BJ (cell line): ENCODE measurements at regions not wholly inside any gene's neighbourhood (a gene's known extent, or its start where the extent isn't known, plus 50 kb on each side); places are given as distances from the start of the nearest gene placed in this dataset.

Source experiments
- CTCF ChIA-PET: fragments of 350-600 bp; formaldehyde crosslinking; extraction: SDS; loops from one replicate; lab custom pipeline; 2021; ENCODE audit warnings: antibody characterized with exemption, inconsistent platforms; lab: Yijun Ruan, JAX
- POLR2A ChIA-PET: fragments of 300-600 bp; sonication (Branson Sonifier 250); formaldehyde crosslinking; extraction: SDS; loops from one replicate; lab custom pipeline; 2021; ENCODE audit warnings: antibody characterized with exemption; lab: Charles Lee
- DNase-seq: peaks from one replicate; pipeline ENCODE4 v3.0.0-alpha.2; 2011; ENCODE audit warnings: low read depth
- H3K27me3 ChIP-seq: 2 replicates; pipeline ENCODE4 v1.6.0; 2011; ENCODE audit warnings: low read length; ENCODE audit not compliant: control insufficient read depth, insufficient read depth
- H3K36me3 ChIP-seq: 2 replicates; pipeline ENCODE4 v1.5.1; 2011; ENCODE audit warnings: low read length; ENCODE audit not compliant: control insufficient read depth, insufficient read depth
- H3K4me3 ChIP-seq: 2 replicates; pipeline ENCODE4 v1.5.1; 2011; ENCODE audit warnings: low read depth, mild to moderate bottlenecking, control low read depth, low read length
- CTCF ChIP-seq: IDR thresholded peaks from 2 replicates; pipeline ENCODE4 v1.5.1; 2011; ENCODE audit warnings: low read depth, mild to moderate bottlenecking, control low read depth, inconsistent platforms, low read length, moderate library complexity; ENCODE audit not compliant: insufficient read depth

- ChIA-PET POLR2A (no interaction called here), CTCF (no interaction called here)
- DNase-seq: no peak
- no peak for TF ChIP-seq CTCF
- Histone ChIP-seq H3K27me3 (no peaks in the 10 kb centered on the region), H3K36me3 (no peaks in the 10 kb centered on the region), H3K4me3 (no peak overlapping the region)
Observed at GRCh38 chrX:25648790-25649189, 489.4 kb upstream of the MAGEB18 start.

DNA sequence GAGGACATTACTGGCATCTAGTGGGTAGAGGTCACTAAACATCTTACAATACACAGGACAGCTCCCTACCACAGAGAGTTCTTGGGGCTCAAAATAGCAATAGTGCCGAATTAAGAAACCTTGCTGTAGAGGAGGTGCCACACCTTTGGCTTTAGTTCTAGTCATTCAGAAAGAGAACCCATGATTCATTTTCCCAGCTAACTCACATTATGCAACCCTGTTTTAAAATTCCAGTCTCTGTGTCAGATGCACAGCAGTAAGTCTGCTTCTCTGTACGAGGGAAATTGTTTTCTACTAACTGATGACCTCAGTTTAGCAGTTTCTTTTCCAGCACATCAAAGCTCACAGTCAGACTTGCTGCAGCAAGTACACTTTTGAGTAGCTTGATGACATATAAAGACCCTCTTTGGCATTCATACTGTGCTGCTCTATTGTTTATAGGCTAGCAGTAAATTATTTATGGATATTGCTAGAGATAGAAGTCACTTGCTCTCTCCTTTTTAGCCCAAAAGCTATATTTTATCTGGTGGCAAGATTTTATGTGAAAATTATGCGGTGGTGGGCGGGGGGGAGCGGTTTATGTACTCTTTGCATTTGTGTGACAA, 487.8 kb upstream of the MAGEB18 start:
- no peak for DNase-seq
- no peaks in the 10 kb centered on the region for H3K27me3 ChIP-seq
- no peak overlapping the region for H3K4me3 ChIP-seq
- TF ChIP-seq CTCF: no peak
- POLR2A ChIA-PET: no interaction called here
- CTCF ChIA-PET: no interaction called here
- H3K36me3 ChIP-seq: no peaks in the 10 kb centered on the region

DNA sequence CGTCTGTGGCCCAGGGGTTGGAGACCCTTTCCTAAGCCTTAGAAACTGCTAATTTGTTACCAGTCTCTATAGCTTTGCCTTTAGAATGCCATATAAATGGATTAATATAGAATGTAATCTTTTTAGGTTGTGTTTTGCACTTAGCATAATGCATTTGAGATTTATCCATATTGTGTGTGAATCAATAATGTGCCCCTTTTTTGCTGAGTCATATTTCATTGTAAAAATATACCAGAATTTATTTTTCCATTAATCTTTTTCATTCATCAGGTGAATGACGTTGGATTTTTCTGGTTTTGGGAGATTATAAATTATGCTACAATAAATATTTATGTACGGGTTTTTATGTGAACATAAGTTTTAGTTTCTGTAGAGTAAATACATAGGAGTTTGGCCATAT, 478.8 kb upstream of the MAGEB18 start:
- Histone ChIP-seq H3K27me3 (no peaks in the 10 kb centered on the region), H3K36me3 (no peaks in the 10 kb centered on the region), H3K4me3 (no peak overlapping the region)
- no peak for TF ChIP-seq CTCF
- DNase-seq: no peak
- ChIA-PET CTCF (no interaction called here), POLR2A (no interaction called here)

GRCh38 chrX:25663701-25664100, 474.4 kb upstream of the MAGEB18 start:
- Histone ChIP-seq H3K27me3 (no peaks in the 10 kb centered on the region), H3K4me3 (no peak overlapping the region), H3K36me3 (no peaks in the 10 kb centered on the region)
- POLR2A ChIA-PET: no interaction called here
- CTCF ChIA-PET: no interaction called here
- no peak for TF ChIP-seq CTCF
- no peak for DNase-seq

- no peak for DNase-seq
- TF ChIP-seq CTCF: no peak
- Histone ChIP-seq H3K27me3 (no peaks in the 10 kb centered on the region), H3K4me3 (no peak overlapping the region), H3K36me3 (no peaks in the 10 kb centered on the region)
- POLR2A ChIA-PET: no interaction called here
- CTCF ChIA-PET: no interaction called here
Observed at GRCh38 chrX:25665431-25665830, 472.7 kb upstream of the MAGEB18 start.
